ENCODE measurements at regions not wholly inside any gene's neighbourhood (a gene's known extent, or its start where the extent isn't known, plus 50 kb on each side); places are given as distances from the start of the nearest gene placed in this dataset.

GRCh38 chr6:167476844-167477595, 152.1 kb downstream of the TTLL2 start:
- TF ChIP-seq, protein P1, sequence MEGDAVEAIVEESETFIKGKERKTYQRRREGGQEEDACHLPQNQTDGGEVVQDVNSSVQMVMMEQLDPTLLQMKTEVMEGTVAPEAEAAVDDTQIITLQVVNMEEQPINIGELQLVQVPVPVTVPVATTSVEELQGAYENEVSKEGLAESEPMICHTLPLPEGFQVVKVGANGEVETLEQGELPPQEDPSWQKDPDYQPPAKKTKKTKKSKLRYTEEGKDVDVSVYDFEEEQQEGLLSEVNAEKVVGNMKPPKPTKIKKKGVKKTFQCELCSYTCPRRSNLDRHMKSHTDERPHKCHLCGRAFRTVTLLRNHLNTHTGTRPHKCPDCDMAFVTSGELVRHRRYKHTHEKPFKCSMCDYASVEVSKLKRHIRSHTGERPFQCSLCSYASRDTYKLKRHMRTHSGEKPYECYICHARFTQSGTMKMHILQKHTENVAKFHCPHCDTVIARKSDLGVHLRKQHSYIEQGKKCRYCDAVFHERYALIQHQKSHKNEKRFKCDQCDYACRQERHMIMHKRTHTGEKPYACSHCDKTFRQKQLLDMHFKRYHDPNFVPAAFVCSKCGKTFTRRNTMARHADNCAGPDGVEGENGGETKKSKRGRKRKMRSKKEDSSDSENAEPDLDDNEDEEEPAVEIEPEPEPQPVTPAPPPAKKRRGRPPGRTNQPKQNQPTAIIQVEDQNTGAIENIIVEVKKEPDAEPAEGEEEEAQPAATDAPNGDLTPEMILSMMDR (IDR thresholded peaks at IDR 0.05; ENCODE audit: borderline replicate concordance, extremely low read depth, low read length, poor library complexity, severe bottlenecking): no peak
- no peak for TF ChIP-seq EZH2 (IDR thresholded peaks at IDR 0.05; ENCODE audit: borderline replicate concordance, low read depth, low read length, severe bottlenecking)
